Calu3 (cell line): ENCODE measurements at regions not wholly inside any gene's neighbourhood (a gene's known extent, or its start where the extent isn't known, plus 50 kb on each side); places are given as distances from the start of the nearest gene placed in this dataset.

Source experiments
- BruUV-seq: library from RNA; stranded (reverse); fragments of 400-500 nt; replicated peaks from 2 replicates; lab custom pipeline; 2021; lab: Mats Ljungman, UMichigan
- CTCF ChIA-PET: fragments of 300-600 bp; sonication (Branson Sonifier 250); formaldehyde crosslinking; loops from one replicate; lab custom pipeline; 2022; ENCODE audit warnings: antibody characterized with exemption; lab: Charles Lee
- DNase-seq: peaks from one replicate; pipeline ENCODE4 v3.0.0; 2022
- H3K27ac Mint-ChIP-seq: one replicate; pipeline ENCODE4 v1.8.0; 2022; ENCODE audit warnings: mixed read lengths; ENCODE audit not compliant: unreplicated experiment
- H3K27me3 Mint-ChIP-seq: one replicate; pipeline ENCODE4 v1.8.0; 2022; ENCODE audit warnings: mixed read lengths; ENCODE audit not compliant: unreplicated experiment
- H3K36me3 Mint-ChIP-seq: one replicate; pipeline ENCODE4 v1.8.0; 2022; ENCODE audit warnings: mild to moderate bottlenecking, moderate library complexity, mixed read lengths; ENCODE audit not compliant: insufficient read depth, unreplicated experiment
- H3K4me1 Mint-ChIP-seq: one replicate; pipeline ENCODE4 v1.8.0; 2022; ENCODE audit warnings: mild to moderate bottlenecking, low read depth, mixed read lengths; ENCODE audit not compliant: unreplicated experiment
- H3K4me3 Mint-ChIP-seq: one replicate; pipeline ENCODE4 v1.8.0; 2022; ENCODE audit warnings: mild to moderate bottlenecking, low read depth, moderate library complexity, mixed read lengths; ENCODE audit not compliant: unreplicated experiment
- H3K9me3 Mint-ChIP-seq: one replicate; pipeline ENCODE4 v1.8.0; 2022; ENCODE audit warnings: low read depth, mixed read lengths; ENCODE audit not compliant: unreplicated experiment
- CTCF ChIP-seq: fragments of 200-600 bp; IDR thresholded peaks from one replicate; pipeline ENCODE4 v1.8.0; 2022; ENCODE audit warnings: antibody characterized with exemption; ENCODE audit not compliant: unreplicated experiment
- intact Hi-C: fragments of 100-400 bp; cut with micrococcal nuclease; formaldehyde crosslinking; loops from one replicate; pipeline ENCODE4 v1.10.0; 2022; ENCODE audit not compliant: unreplicated experiment

- no peak for TF ChIP-seq CTCF
- CTCF ChIA-PET, result no interaction called here
- H3K27me3 Mint-ChIP-seq, result no peaks in the 10 kb centered on the region
- no peaks in the 10 kb centered on the region for H3K36me3 Mint-ChIP-seq
- intact Hi-C loops, result no loop called here
- no peak overlapping the region for H3K4me3 Mint-ChIP-seq
- no peak for DNase-seq
- no peaks in the 10 kb centered on the region for H3K4me1 Mint-ChIP-seq
- no peak overlapping the region for H3K27ac Mint-ChIP-seq
- H3K9me3 Mint-ChIP-seq, result peaks cover 13% of the 10 kb centered on the region
- BruUV-seq, result no TSS peak
Observed at GRCh38 chr14:97446087-97446486, 648.9 kb downstream of the VRK1 start.

GRCh38 chr14:97452314-97452713, 655.1 kb downstream of the VRK1 start:
- H3K9me3 Mint-ChIP-seq, result peaks cover 6% of the 10 kb centered on the region
- no peaks in the 10 kb centered on the region for H3K4me1 Mint-ChIP-seq
- BruUV-seq, result no TSS peak
- intact Hi-C loops, result no loop called here
- no peaks in the 10 kb centered on the region for H3K36me3 Mint-ChIP-seq
- no peak overlapping the region for H3K27ac Mint-ChIP-seq
- DNase-seq, result no peak
- no peak overlapping the region for H3K4me3 Mint-ChIP-seq
- no peak for TF ChIP-seq CTCF
- no peaks in the 10 kb centered on the region for H3K27me3 Mint-ChIP-seq
- CTCF ChIA-PET, result no interaction called here

DNA sequence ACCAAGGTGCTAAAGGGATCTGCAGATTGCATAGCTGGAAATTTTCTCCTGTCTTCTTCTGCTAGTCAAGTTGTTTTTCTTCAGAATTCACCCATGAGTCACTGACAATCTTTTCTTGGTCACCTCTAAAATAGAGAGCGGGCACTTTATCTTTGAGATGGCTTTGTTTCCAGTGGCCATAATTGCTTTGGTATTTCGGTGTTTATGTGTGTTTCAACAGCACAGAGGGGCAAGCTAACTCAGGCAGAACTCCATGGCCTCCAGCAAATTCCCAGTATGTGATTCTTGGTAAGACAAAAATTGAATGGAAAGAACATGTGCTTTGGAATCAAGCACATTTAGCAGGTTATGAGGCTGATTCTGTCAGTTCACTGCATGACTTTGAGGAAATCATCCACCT, 656.8 kb downstream of the VRK1 start:
- Mint-ChIP-seq H3K27me3 (no peaks in the 10 kb centered on the region), H3K27ac (no peak overlapping the region), H3K4me1 (no peaks in the 10 kb centered on the region), H3K9me3 (peaks cover 6% of the 10 kb centered on the region), H3K4me3 (no peak overlapping the region), H3K36me3 (no peaks in the 10 kb centered on the region)
- no TSS peak for BruUV-seq
- no peak for TF ChIP-seq CTCF
- CTCF ChIA-PET, result no interaction called here
- intact Hi-C loops, result no loop called here
- no peak for DNase-seq

DNA sequence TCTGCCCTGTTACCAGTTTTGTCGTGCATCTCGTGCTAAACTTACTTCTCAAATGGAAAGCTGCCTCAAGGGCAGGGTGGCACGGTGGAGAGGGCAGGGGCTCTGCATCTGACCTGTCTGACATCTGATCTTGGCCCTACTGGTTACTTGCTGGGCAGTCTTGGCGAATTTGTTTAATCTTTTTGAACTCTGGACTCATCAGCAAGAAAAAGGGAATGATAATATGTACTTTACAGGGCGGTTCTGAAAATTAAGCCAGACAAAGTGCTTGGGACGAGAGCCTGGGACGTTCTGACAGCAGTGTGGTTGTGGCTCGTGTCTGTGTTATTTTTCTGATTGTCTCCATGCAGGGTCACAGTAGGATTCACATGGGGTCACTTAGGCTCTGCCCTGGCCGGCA, 659.3 kb downstream of the VRK1 start:
- Mint-ChIP-seq H3K36me3 (no peaks in the 10 kb centered on the region), H3K27ac (no peak overlapping the region), H3K27me3 (no peaks in the 10 kb centered on the region), H3K4me3 (no peak overlapping the region), H3K4me1 (no peaks in the 10 kb centered on the region), H3K9me3 (peaks cover 3% of the 10 kb centered on the region)
- no peak for DNase-seq
- CTCF ChIA-PET, result no interaction called here
- no TSS peak for BruUV-seq
- TF ChIP-seq CTCF, result no peak
- intact Hi-C loops, result no loop called here
